Transverse colon (tissue), 4 donors: ENCODE measurements at regions not wholly inside any gene's neighbourhood (a gene's known extent, or its start where the extent isn't known, plus 50 kb on each side); places are given as distances from the start of the nearest gene placed in this dataset.

Source experiments
- EP300 ChIP-seq: sonication (generic); formaldehyde crosslinking; IDR thresholded peaks from one replicate; pipeline ENCODE4 v1.6.1; 2017; ENCODE audit warnings: antibody characterized with exemption, low read depth
- POLR2A ChIP-seq: fragments of 450-650 bp; IDR thresholded peaks from one replicate; pipeline ENCODE4 v1.6.1; 2016; ENCODE audit warnings: antibody characterized with exemption, mild to moderate bottlenecking, moderate library complexity
- POLR2AphosphoS5 ChIP-seq, 3 donors: sonication (generic); formaldehyde crosslinking; IDR thresholded peaks; one replicate each; pipeline ENCODE4 v1.6.1; 2016; ENCODE audit warnings: antibody characterized with exemption in 3 of 3
- TF ChIP-seq, protein P1 (sequence below), 5 experiments: fragments of 200-600 bp in 3 of 5; fragments of 450-650 bp in 2 of 5; sonication (generic) in 3 of 5; IDR thresholded peaks; 1 replicate in 2 of 5; 2 replicates in 3 of 5; pipeline ENCODE4 v1.5.1; 2016 to 2017; ENCODE audit warnings: antibody characterized with exemption in 5 of 5, inconsistent platforms in 3 of 5, mild to moderate bottlenecking in 2 of 5, moderate library complexity in 1 of 5

DNA sequence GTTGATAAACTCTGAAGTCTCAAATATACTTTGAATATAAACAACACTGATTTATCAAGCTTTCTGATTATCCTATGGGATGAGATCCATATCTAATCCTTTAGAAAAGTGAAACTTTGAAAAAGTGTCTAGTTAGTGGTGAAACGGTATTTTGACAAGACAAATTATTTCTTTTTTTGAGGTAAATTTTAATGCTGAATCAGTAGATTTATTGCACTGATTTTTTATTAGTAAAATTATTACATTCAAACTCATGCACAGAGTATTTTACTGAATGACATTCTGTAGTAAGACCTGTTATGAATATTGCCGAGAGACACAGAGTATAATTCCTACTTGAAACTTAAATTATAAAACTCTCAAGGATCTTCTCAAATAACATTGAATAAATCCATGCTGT, 679.1 kb upstream of the SPRY2 start:
- TF ChIP-seq, protein P1, sequence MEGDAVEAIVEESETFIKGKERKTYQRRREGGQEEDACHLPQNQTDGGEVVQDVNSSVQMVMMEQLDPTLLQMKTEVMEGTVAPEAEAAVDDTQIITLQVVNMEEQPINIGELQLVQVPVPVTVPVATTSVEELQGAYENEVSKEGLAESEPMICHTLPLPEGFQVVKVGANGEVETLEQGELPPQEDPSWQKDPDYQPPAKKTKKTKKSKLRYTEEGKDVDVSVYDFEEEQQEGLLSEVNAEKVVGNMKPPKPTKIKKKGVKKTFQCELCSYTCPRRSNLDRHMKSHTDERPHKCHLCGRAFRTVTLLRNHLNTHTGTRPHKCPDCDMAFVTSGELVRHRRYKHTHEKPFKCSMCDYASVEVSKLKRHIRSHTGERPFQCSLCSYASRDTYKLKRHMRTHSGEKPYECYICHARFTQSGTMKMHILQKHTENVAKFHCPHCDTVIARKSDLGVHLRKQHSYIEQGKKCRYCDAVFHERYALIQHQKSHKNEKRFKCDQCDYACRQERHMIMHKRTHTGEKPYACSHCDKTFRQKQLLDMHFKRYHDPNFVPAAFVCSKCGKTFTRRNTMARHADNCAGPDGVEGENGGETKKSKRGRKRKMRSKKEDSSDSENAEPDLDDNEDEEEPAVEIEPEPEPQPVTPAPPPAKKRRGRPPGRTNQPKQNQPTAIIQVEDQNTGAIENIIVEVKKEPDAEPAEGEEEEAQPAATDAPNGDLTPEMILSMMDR (IDR thresholded peaks at IDR 0.05) = no peak
- TF ChIP-seq POLR2A (no peak), POLR2AphosphoS5 (IDR thresholded peaks at IDR 0.05) (no peak), EP300 (no peak)
